Right cardiac atrium (tissue), 5 donors: ENCODE measurements at regions not wholly inside any gene's neighbourhood (a gene's known extent, or its start where the extent isn't known, plus 50 kb on each side); places are given as distances from the start of the nearest gene placed in this dataset.

ENCODE experiments used
- ATAC-seq, 2 donors: fragments of 200-7000 bp; cut with Tn5 transposase; one replicate each; pipeline versions ENCODE4 v1.8.0 to v1.9.1; 2020; ENCODE audit warnings: moderate library complexity in 2 of 2, mild to moderate bottlenecking in 1 of 2
- DNase-seq, 3 donors: peaks; one replicate each; pipeline ENCODE4 v3.0.0-alpha.2; 2020
- H3K27ac ChIP-seq: one replicate; pipeline ENCODE4 v1.5.1; 2013; ENCODE audit warnings: mild to moderate bottlenecking, low read length, control low read depth, moderate library complexity
- H3K27me3 ChIP-seq: one replicate; pipeline ENCODE4 v1.6.1; 2013; ENCODE audit not compliant: control insufficient read depth, insufficient read depth
- H3K4me1 ChIP-seq: one replicate; pipeline ENCODE4 v1.6.1; 2013; ENCODE audit warnings: low read length; ENCODE audit not compliant: control insufficient read depth, insufficient read depth
- H3K4me3 ChIP-seq: one replicate; pipeline ENCODE4 v1.5.1; 2013; ENCODE audit warnings: low read length, control low read depth
- H3K9me3 ChIP-seq: one replicate; pipeline ENCODE4 v1.6.1; 2013; ENCODE audit warnings: low read length; ENCODE audit not compliant: control insufficient read depth
- WGBS: extraction: QIAGEN DNeasy Blood & Tissue Kit; methylation state at CpG from one replicate; pipeline ENCODE4 v1.1.7; 2013; 5-methylcytosine and 5-hydroxymethylcytosine counted together
- intact Hi-C, 4 donors: fragments of 100-400 bp; cut with DNase I; formaldehyde crosslinking; loops; one replicate each; pipeline versions ENCODE4 v1.11.0 to v1.14.0; 2022 to 2023
- donor health status: healthy with polysubstance abuse.
- donor health status: DM: no; HTN: yes; CAD: no.
- donor health status: DM: no; HTN: no; CAD: no.
- donor health status: DM: no; HTN: yes; CAD: no; lungs with severe emphysema.
- donor health status: DM: yes; HTN: yes; CAD: no.

DNA sequence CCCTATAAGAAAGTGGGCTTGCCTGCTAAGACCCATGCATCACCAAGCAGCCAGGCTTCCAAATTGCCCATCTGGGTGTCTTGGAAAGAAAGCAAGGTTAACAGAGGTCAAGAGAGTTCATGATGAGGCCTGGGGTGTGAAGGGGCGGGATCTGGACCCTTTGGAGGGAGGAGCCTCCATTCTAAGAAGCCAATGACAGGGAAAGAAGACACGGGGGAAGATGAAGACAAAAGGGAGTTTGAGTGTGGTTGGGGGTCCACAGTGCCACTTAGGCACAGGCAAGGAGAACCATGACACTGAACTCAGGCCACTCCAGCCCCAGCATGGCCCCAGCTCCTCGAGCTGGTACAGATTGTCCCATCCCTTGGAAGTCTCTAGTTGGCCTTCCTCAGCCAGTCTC is 350.2 kb upstream of the TSHZ3 start:
- Histone ChIP-seq H3K27me3 (no peaks in the 10 kb centered on the region), H3K4me3 (no peak overlapping the region), H3K4me1 (no peaks in the 10 kb centered on the region), H3K27ac (no peak overlapping the region), H3K9me3 (no peaks in the 10 kb centered on the region)
- 69% methylated on average over 3 of the region's 3 CpGs for WGBS
- ATAC-seq (no peak), DNase-seq (no peak)
- intact Hi-C loops = no loop called here

DNA sequence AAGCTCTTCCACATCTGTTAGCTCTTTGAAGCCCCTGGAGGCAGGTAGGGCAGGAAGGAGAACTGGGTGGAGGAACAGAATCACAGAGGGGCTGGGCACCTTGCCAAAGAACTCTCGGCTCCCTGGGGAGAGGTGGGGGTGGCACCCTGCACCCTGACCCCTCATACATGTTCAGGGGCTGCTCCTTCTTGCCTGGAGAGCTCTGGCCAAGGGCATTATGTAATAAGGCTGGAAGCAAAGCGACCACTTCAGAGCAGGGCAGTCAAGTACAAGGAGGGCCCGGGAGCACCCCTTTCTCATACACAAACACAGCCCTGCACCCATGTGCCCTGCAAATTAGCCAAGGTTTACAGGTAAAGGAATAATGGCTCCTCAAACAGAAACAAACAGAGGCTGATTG is 351.9 kb upstream of the TSHZ3 start:
- intact Hi-C loops = no loop called here
- Histone ChIP-seq H3K27ac (no peak overlapping the region), H3K9me3 (no peaks in the 10 kb centered on the region), H3K27me3 (no peaks in the 10 kb centered on the region), H3K4me3 (no peak overlapping the region), H3K4me1 (no peaks in the 10 kb centered on the region)
- no peak for DNase-seq
- WGBS = 69% methylated on average over 3 of the region's 3 CpGs
- no peak for ATAC-seq

DNA sequence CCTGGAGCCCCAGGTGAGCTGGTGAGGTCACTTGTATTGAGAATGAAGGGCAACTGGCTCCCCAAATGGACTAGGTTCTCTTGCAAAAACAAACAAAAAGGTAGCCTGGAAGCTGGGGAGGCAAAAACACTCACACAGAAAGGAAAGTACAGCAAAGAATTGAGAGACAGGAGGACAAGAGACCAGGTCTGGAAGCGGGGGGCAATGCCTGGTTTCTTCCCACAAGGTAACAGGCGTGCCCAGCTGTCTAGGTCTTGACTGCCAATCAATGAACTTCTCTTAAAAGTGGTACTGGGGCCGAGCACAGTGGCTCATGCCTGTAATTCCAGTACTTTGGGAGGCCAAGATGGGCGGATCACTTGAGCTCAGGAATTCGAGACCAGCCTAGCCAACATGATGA is 356.4 kb upstream of the TSHZ3 start:
- Histone ChIP-seq H3K9me3 (no peaks in the 10 kb centered on the region), H3K27ac (no peak overlapping the region), H3K27me3 (no peaks in the 10 kb centered on the region), H3K4me1 (no peaks in the 10 kb centered on the region), H3K4me3 (no peak overlapping the region)
- intact Hi-C loops = no loop called here
- ATAC-seq = no peak
- no peak for DNase-seq
- WGBS = 88% methylated on average over 5 of the region's 5 CpGs

DNA sequence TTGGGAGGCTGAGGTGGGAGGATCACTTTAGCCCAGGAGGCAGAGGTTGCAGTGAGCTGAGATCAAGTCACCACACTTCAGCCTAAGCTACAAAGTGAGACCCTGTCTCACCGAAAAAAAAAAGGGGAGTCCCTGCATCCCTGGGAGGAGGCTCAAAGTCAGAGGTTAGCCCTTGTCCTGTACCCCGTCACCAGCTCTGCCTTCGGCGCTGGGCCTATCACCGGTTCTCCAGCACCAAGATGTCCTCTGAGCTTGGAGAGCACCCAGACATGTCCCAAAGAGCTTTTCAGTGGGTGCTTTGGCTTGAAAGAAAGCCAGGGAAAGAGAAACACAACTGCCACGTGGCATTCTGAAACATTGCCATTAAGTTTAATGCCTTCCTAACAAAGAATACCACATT is 356.9 kb upstream of the TSHZ3 start:
- no peak overlapping the region for H3K27ac ChIP-seq
- H3K4me1 ChIP-seq = no peaks in the 10 kb centered on the region
- ATAC-seq (no peak), DNase-seq (no peak)
- H3K27me3 ChIP-seq = no peaks in the 10 kb centered on the region
- intact Hi-C loops = no loop called here
- no peaks in the 10 kb centered on the region for H3K9me3 ChIP-seq
- H3K4me3 ChIP-seq = no peak overlapping the region
- 91% methylated on average over 6 of the region's 6 CpGs for WGBS

DNA sequence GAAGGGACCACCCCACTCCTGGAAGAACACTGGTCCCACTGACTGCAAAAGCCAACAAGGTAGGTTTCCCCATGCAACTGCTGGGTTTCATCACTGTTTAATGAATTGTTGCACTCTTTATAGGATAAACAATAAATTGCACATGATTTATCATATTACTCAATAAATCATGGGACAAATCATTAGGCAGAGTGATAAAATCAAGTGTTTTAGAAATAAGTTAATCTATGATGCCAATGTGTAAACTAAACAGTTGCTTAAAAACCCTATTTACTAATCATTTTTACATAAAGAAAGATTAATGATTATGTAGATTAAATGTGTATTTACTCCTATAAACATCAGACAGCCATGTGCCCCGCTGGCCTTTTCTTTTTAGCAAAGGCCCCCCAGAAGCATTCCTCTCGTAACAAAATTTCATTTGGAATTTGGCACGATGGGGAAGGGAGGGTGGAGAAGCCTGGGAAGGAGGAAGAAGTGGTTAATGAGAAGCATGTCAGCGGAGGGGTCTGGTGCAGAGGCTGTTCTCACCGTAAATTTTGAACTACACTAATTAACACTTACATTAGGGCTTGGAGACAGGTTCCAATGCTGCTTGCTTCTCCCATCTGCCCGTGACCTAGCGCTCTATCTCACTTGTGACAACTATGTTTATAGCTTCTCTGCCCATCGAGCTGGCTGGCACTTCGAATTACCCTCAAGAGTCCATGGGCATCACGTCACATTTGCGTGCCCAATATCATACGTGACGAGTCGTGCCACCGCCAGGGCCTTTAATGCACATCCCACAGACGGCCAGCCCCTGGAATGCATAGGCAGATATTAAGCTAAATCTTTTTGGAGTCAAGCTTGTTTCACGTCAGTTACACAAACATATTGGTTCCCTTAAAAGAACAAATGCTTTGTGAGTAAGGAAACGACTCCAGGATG is 357.7 kb upstream of the TSHZ3 start:
- intact Hi-C loops = no loop called here
- ATAC-seq = no peak
- no peak overlapping the region for H3K27ac ChIP-seq
- no peaks in the 10 kb centered on the region for H3K4me1 ChIP-seq
- H3K9me3 ChIP-seq = no peaks in the 10 kb centered on the region
- no peak for DNase-seq
- no peaks in the 10 kb centered on the region for H3K27me3 ChIP-seq
- 79% methylated on average over 18 of the region's 18 CpGs for WGBS
- no peak overlapping the region for H3K4me3 ChIP-seq

DNA sequence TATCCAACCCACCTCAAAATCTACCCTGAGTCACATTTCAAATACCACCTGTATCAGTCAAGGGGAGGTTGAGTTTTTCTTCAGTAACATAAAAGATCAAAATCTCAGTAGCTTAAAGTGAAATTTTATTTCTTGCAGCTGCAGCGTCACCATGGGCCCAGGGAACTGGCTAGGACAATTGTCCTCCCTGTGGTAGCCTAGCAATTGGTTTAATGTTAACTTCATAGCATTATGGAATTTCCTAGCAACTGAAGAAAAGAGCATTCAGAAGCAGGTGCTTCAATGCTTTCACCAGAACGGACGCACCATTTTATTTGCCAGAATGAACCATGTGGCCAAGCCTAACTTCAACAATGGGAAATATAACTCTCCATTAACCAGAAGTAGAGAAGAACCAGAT is 359.3 kb upstream of the TSHZ3 start:
- H3K27ac ChIP-seq = no peak overlapping the region
- intact Hi-C loops = no loop called here
- H3K27me3 ChIP-seq = no peaks in the 10 kb centered on the region
- ATAC-seq = no peak
- WGBS = 86% methylated on average over 3 of the region's 3 CpGs
- DNase-seq = no peak
- H3K4me3 ChIP-seq = no peak overlapping the region
- no peaks in the 10 kb centered on the region for H3K9me3 ChIP-seq
- H3K4me1 ChIP-seq = no peaks in the 10 kb centered on the region

DNA sequence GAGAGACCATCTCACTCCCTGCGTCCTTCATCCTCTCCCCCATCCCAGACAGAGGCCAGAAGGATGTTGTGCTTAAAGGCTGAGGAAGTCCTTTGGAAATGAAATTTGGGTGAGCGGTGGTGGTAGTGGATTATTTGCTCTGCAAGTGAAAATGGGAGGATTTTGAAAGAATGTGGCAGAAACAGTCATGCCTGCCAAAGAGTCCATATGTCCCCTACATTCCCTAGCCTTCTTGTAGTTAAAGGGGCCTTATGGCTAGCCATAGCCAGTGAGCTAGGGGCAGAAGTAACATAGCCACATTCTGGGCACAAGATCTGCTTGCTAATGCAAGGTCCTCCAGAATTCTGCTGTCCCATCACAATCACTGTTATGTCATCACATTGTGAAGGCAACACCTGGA is 360.2 kb upstream of the TSHZ3 start:
- ATAC-seq (no peak), DNase-seq (no peak)
- H3K4me1 ChIP-seq = no peaks in the 10 kb centered on the region
- no peak overlapping the region for H3K27ac ChIP-seq
- H3K9me3 ChIP-seq = no peaks in the 10 kb centered on the region
- no peak overlapping the region for H3K4me3 ChIP-seq
- H3K27me3 ChIP-seq = no peaks in the 10 kb centered on the region
- WGBS = 80% methylated on average over 2 of the region's 2 CpGs
- intact Hi-C loops = no loop called here

DNA sequence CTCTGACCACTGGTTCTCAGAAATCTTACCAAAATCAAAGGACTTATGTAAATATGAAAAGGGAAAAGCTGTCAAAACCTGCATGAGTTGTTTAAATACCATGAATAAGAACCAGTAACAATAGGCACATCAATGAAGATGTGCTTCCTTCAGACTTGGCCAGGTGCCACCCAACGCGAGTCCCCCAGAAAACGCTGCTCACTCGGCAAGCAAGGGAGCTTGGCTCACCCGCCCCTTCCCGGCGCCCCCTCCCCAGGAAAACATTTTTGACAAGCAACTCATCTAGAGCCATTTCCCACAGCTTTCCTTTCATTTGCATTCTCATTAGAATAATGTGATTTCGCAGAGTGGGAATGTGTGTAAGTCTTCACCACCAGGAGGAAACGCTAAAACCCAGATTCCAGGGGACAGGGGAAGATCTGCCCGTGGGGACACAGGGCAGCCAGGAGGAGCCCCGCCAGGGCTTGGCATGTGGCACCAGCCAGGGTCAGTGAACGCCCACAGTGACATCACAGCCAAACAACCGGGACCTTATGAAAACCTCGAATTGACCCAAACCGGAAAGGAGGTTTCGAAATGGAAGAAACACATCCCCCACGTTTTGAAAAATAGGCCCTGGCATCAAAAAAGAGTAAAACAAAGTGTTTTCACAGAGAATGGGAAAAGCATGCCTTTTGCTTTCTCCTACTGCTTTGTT is 366.2 kb upstream of the TSHZ3 start:
- intact Hi-C loops = no loop called here
- ATAC-seq (peak in 1 of 2 donors; percentile 58), DNase-seq (peak in 2 of 3 donors; percentile 33 to 60)

DNA sequence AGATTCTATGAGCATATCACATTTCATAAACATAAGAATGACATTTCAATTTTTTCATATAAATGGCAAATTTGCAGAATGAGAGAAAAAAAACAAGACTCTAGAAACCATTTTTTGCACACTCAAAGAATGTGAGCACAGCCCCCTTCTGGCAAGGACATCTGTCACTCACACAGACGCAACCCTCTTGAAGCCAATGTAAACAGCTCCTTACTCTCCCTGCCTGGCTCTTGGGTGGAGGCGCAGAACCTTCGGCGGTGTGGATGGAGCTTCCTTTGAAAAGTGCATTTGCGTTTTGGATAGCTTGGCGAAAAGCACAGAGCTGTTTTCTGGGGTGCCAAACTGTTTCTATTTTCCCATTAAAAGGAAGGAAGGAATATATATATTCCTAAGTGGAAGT is 367.6 kb upstream of the TSHZ3 start:
- intact Hi-C loops = no loop called here
- WGBS = 61% methylated on average over 6 of the region's 6 CpGs

More for the DNA sequence above, 366.2 kb upstream of the TSHZ3 start:
- no peak overlapping the region for H3K27ac ChIP-seq
- no peaks in the 10 kb centered on the region for H3K27me3 ChIP-seq
- 53% methylated on average over 17 of the region's 17 CpGs for WGBS
- no peaks in the 10 kb centered on the region for H3K9me3 ChIP-seq
- H3K4me3 ChIP-seq = no peak overlapping the region
- no peaks in the 10 kb centered on the region for H3K4me1 ChIP-seq

DNA sequence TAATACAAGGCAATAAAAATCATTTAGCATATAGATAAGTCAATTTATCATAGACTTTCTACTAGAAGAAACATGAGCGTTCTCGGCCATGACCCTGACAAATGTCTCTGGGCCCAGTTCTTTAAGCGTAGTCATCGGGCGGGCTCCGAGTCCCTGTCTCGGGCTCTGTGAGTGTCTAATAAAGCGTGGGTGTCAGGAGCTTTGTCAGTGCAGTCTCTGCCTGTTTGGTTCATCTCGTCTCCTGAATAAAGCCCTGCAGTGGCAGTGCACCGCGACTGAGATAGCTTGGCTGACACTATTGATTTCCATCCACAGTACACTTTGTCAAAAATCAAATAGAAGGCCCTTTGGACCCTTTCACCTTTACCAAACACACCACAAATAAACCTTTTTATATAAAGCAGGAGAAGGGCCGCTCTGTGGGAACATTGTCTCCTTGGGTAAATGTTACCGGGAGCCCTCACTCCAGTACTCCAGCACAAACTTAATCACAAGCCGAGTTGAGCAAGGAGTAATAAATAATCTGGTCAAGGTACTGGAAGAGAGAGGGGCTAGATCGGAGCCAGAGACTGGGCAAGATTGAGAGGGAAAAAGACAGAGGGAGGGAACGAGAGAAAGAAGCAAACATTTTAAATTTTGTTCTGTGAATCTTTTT is 368.2 kb upstream of the TSHZ3 start:
- 84% methylated on average over 16 of the region's 16 CpGs for WGBS
- no peaks in the 10 kb centered on the region for H3K4me1 ChIP-seq
- H3K9me3 ChIP-seq = no peaks in the 10 kb centered on the region
- no peak overlapping the region for H3K27ac ChIP-seq
- ATAC-seq (no peak), DNase-seq (no peak)
- no peaks in the 10 kb centered on the region for H3K27me3 ChIP-seq
- H3K4me3 ChIP-seq = no peak overlapping the region
- intact Hi-C loops = no loop called here

More for the DNA sequence above, 367.6 kb upstream of the TSHZ3 start:
- Histone ChIP-seq H3K27me3 (no peaks in the 10 kb centered on the region), H3K9me3 (no peaks in the 10 kb centered on the region), H3K4me1 (no peaks in the 10 kb centered on the region), H3K4me3 (no peak overlapping the region), H3K27ac (no peak overlapping the region)
- DNase-seq (no peak), ATAC-seq (no peak)

DNA sequence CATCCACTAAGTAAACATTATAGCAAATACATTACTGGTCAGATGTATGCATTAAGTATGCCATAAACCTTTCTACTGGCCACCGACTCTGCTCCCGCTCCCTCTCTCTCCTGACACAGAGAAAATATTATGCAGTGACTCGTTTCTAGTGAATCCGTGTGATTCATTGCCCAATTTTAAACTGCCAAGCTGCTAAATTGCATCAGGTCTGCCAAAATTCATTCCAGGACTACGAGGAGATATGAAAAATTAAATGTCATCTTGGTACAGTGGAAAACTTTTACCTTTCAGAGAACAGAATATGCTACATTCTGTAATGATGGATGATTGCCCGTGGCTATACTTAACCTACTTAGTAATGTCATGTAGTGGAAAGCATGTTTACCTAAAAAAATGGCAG is 368.8 kb upstream of the TSHZ3 start:
- DNase-seq = no peak
- Histone ChIP-seq H3K27me3 (no peaks in the 10 kb centered on the region), H3K27ac (no peak overlapping the region), H3K4me1 (no peaks in the 10 kb centered on the region), H3K4me3 (no peak overlapping the region), H3K9me3 (no peaks in the 10 kb centered on the region)
- WGBS = 54% methylated on average over 6 of the region's 6 CpGs
- no peak for ATAC-seq
- intact Hi-C loops = no loop called here
